H9 (cell line): ENCODE measurements at regions not wholly inside any gene's neighbourhood (a gene's known extent, or its start where the extent isn't known, plus 50 kb on each side); places are given as distances from the start of the nearest gene placed in this dataset.

Source experiments
- DNase-seq: peaks from one replicate; pipeline ENCODE4 v3.0.0-alpha.2; 2017
- H2AFZ ChIP-seq: one replicate; pipeline ENCODE4 v1.6.1; 2013; ENCODE audit warnings: mild to moderate bottlenecking, low read length, control low read depth, moderate library complexity
- H2AK5ac ChIP-seq: 2 replicates; pipeline ENCODE4 v1.6.1; 2013; ENCODE audit warnings: low read length, control low read depth, mixed read lengths; ENCODE audit not compliant: insufficient read length
- H2BK120ac ChIP-seq: one replicate; pipeline ENCODE4 v1.6.1; 2013; ENCODE audit warnings: low read depth, mild to moderate bottlenecking, low read length, control low read depth, inconsistent platforms; ENCODE audit not compliant: poor library complexity, severe bottlenecking
- H2BK12ac ChIP-seq: 2 replicates; pipeline ENCODE4 v1.6.1; 2013; ENCODE audit warnings: low read length, control low read depth, mixed read lengths, low read depth; ENCODE audit not compliant: insufficient read length
- H2BK15ac ChIP-seq: 2 replicates; pipeline ENCODE4 v1.6.1; 2013; ENCODE audit warnings: low read depth, low read length, control low read depth
- H2BK20ac ChIP-seq: one replicate; pipeline ENCODE4 v1.6.1; 2013; ENCODE audit warnings: low read depth, mild to moderate bottlenecking, low read length, control low read depth, inconsistent platforms; ENCODE audit not compliant: poor library complexity, severe bottlenecking
- H2BK5ac ChIP-seq: 2 replicates; pipeline ENCODE4 v1.6.1; 2013; ENCODE audit warnings: low read length, control low read depth, mixed read lengths; ENCODE audit not compliant: insufficient read length
- H3K14ac ChIP-seq: 2 replicates; pipeline ENCODE4 v1.6.1; 2013; ENCODE audit warnings: low read length, control low read depth; ENCODE audit not compliant: insufficient read depth
- H3K18ac ChIP-seq: 2 replicates; pipeline ENCODE4 v1.6.1; 2013; ENCODE audit warnings: low read depth, mild to moderate bottlenecking, mixed read lengths, low read length, control low read depth; ENCODE audit not compliant: insufficient read length
- H3K23ac ChIP-seq: 2 replicates; pipeline ENCODE4 v1.6.1; 2013; ENCODE audit warnings: low read length, control low read depth, mixed read lengths, low read depth; ENCODE audit not compliant: insufficient read length
- H3K23me2 ChIP-seq: 2 replicates; pipeline ENCODE4 v1.6.1; 2013; ENCODE audit warnings: low read depth, mild to moderate bottlenecking, mixed read lengths, low read length, control low read depth; ENCODE audit not compliant: insufficient read length, poor library complexity, severe bottlenecking
- H3K27ac ChIP-seq: 2 replicates; pipeline ENCODE4 v1.5.1; 2013; ENCODE audit warnings: low read length, control low read depth, mixed read lengths, low read depth; ENCODE audit not compliant: insufficient read length
- H3K27me3 ChIP-seq: 2 replicates; pipeline ENCODE4 v1.6.1; 2013; ENCODE audit warnings: low read length, control low read depth, inconsistent platforms; ENCODE audit not compliant: insufficient read depth
- H3K4ac ChIP-seq: 2 replicates; pipeline ENCODE4 v1.6.1; 2013; ENCODE audit warnings: low read depth, mild to moderate bottlenecking, control low read depth, inconsistent platforms, low read length, moderate library complexity
- H3K4me1 ChIP-seq: 2 replicates; pipeline ENCODE4 v1.6.1; 2013; ENCODE audit warnings: low read length, control low read depth, inconsistent platforms; ENCODE audit not compliant: insufficient read depth
- H3K4me2 ChIP-seq: 2 replicates; pipeline ENCODE4 v1.6.1; 2013; ENCODE audit warnings: low read length, control low read depth, mixed read lengths; ENCODE audit not compliant: insufficient read length, insufficient read depth
- H3K56ac ChIP-seq: 2 replicates; pipeline ENCODE4 v1.6.1; 2013; ENCODE audit warnings: low read depth, mild to moderate bottlenecking, mixed read lengths, low read length, control low read depth; ENCODE audit not compliant: insufficient read length
- H3K79me1 ChIP-seq: 2 replicates; pipeline ENCODE4 v1.6.1; 2013; ENCODE audit warnings: low read depth, mild to moderate bottlenecking, moderate library complexity, low read length, control low read depth, inconsistent platforms; ENCODE audit not compliant: insufficient read depth, poor library complexity, severe bottlenecking
- H3K79me2 ChIP-seq: 2 replicates; pipeline ENCODE4 v1.6.1; 2013; ENCODE audit warnings: low read length, control low read depth, inconsistent platforms; ENCODE audit not compliant: insufficient read depth
- H3K9ac ChIP-seq: 2 replicates; pipeline ENCODE4 v1.6.1; 2013; ENCODE audit warnings: low read length, control low read depth, mixed read lengths; ENCODE audit not compliant: insufficient read length; ENCODE audit errors: extremely low read depth
- H3K9me3 ChIP-seq: one replicate; pipeline ENCODE4 v1.6.1; 2013; ENCODE audit warnings: low read depth, low read length, inconsistent platforms; ENCODE audit not compliant: control insufficient read depth
- H3T11ph ChIP-seq: one replicate; pipeline ENCODE4 v1.6.1; 2013; ENCODE audit warnings: mild to moderate bottlenecking, low read length, control low read depth, inconsistent platforms
- H4K20me1 ChIP-seq: one replicate; pipeline ENCODE4 v1.6.1; 2013; ENCODE audit not compliant: control insufficient read depth, insufficient read length, insufficient read depth
- H4K5ac ChIP-seq: 2 replicates; pipeline ENCODE4 v1.6.1; 2013; ENCODE audit warnings: low read depth, mild to moderate bottlenecking, mixed read lengths, low read length, control low read depth; ENCODE audit not compliant: insufficient read length
- H4K8ac ChIP-seq: replicated peaks from 2 replicates; pipeline ENCODE4 v1.6.1; 2013; ENCODE audit warnings: low read length, control low read depth, mixed read lengths, low read depth; ENCODE audit not compliant: insufficient read length
- H4K91ac ChIP-seq: 2 replicates; pipeline ENCODE4 v1.6.1; 2013; ENCODE audit warnings: low read depth, mild to moderate bottlenecking, moderate library complexity, mixed read lengths, low read length, control low read depth; ENCODE audit not compliant: insufficient read length
- H3K27ac Mint-ChIP-seq, 3 experiments: 2 replicates in 2 of 3; 3 replicates in 1 of 3; pipeline ENCODE4 v1.8.0; 2020 to 2021; ENCODE audit warnings: mixed read lengths in 3 of 3, mild to moderate bottlenecking in 1 of 3, moderate library complexity in 1 of 3
- H3K27me3 Mint-ChIP-seq: 2 replicates; pipeline ENCODE4 v1.8.0; 2021; ENCODE audit warnings: low read depth, mild to moderate bottlenecking, moderate library complexity, mixed read lengths
- H3K36me3 Mint-ChIP-seq, 3 experiments: 2 replicates in 2 of 3; 3 replicates in 1 of 3; pipeline ENCODE4 v1.8.0; 2020 to 2021; ENCODE audit warnings: low read depth in 3 of 3, mixed read lengths in 3 of 3; ENCODE audit not compliant: insufficient read depth in 1 of 3
- H3K4me1 Mint-ChIP-seq, 2 experiments: 2 replicates each; pipeline ENCODE4 v1.8.0; 2020; ENCODE audit warnings: mixed read lengths in 2 of 2
- H3K4me3 Mint-ChIP-seq, 2 experiments: 2 replicates in 1 of 2; 3 replicates in 1 of 2; pipeline ENCODE4 v1.8.0; 2020 to 2021; ENCODE audit warnings: mild to moderate bottlenecking in 2 of 2, mixed read lengths in 2 of 2, moderate library complexity in 1 of 2
- H3K9me3 Mint-ChIP-seq, 2 experiments: 2 replicates in 1 of 2; 3 replicates in 1 of 2; pipeline ENCODE4 v1.8.0; 2020; ENCODE audit warnings: mild to moderate bottlenecking in 2 of 2, mixed read lengths in 2 of 2, moderate library complexity in 1 of 2
- CTCF ChIP-seq: fragments of 200-600 bp; sonication (generic); conservative IDR thresholded peaks from 3 replicates; pipeline ENCODE4 v1.8.0; 2021; ENCODE audit warnings: antibody characterized with exemption, mild to moderate bottlenecking
- WGBS: extraction: QIAGEN DNeasy Blood & Tissue Kit; methylation state at CpG from one replicate; pipeline ENCODE4 v1.1.7; 2013; ENCODE audit warnings: missing lambda C conversion rate, low lambda C conversion rate, mixed read lengths; ENCODE audit not compliant: insufficient read length; ENCODE audit errors: extremely low coverage; 5-methylcytosine and 5-hydroxymethylcytosine counted together

- no peaks in the 10 kb centered on the region for H3K9me3 ChIP-seq
- no peak overlapping the region for H2BK20ac ChIP-seq
- H2BK5ac ChIP-seq, result no peak overlapping the region
- no peak overlapping the region for H4K8ac ChIP-seq
- no peaks in the 10 kb centered on the region for H4K20me1 ChIP-seq
- no peak overlapping the region for H3K18ac ChIP-seq
- no peak overlapping the region for H4K91ac ChIP-seq
- no peak overlapping the region for H3K56ac ChIP-seq
- no peak overlapping the region for H3K9ac ChIP-seq
- no peak overlapping the region for H3K4me2 ChIP-seq
- H2AFZ ChIP-seq, result no peak overlapping the region
- H4K5ac ChIP-seq, result no peak overlapping the region
- H3K79me2 ChIP-seq, result no peaks in the 10 kb centered on the region
- Mint-ChIP-seq H3K36me3 (no peaks in the 10 kb centered on the region), H3K27me3 (peaks cover 3% of the 10 kb centered on the region), H3K9me3 (peaks cover 0 to under 1% of the 10 kb centered on the region in 2 experiments; a peak in 1 of 5 replicates), H3K4me1 (peaks cover 3 to 10% of the 10 kb centered on the region in 2 experiments; a peak in 3 of 4 replicates), H3K27ac (no peak overlapping the region), H3K4me3 (no peak overlapping the region)
- H2BK12ac ChIP-seq, result no peak overlapping the region
- H2BK15ac ChIP-seq, result no peak overlapping the region
- no peaks in the 10 kb centered on the region for H3K4me1 ChIP-seq
- H3T11ph ChIP-seq, result no peak overlapping the region
- H3K27ac ChIP-seq, result no peak overlapping the region
- H3K14ac ChIP-seq, result no peak overlapping the region
- H3K4ac ChIP-seq, result no peak overlapping the region
- no peak overlapping the region for H2AK5ac ChIP-seq
- H2BK120ac ChIP-seq, result no peak overlapping the region
- no peak overlapping the region for H3K23ac ChIP-seq
- no peaks in the 10 kb centered on the region for H3K27me3 ChIP-seq
- peak; percentile 14 for DNase-seq
- no peaks in the 10 kb centered on the region for H3K79me1 ChIP-seq
- WGBS, result no CpG with 5 or more reads among the region's 5 CpGs
- no peak for TF ChIP-seq CTCF
- H3K23me2 ChIP-seq, result no peaks in the 10 kb centered on the region
Measured at GRCh38 chr5:1732945-1733344, 66.7 kb downstream of the MRPL36 start.
